Mucosa of stomach (tissue), 1 donor: ENCODE measurements at regions not wholly inside any gene's neighbourhood (a gene's known extent, or its start where the extent isn't known, plus 50 kb on each side); places are given as distances from the start of the nearest gene placed in this dataset.
A peak's percentile ranks its signal among the peaks of the same experiment; 100 is the strongest.

Experiments used
- H3K27me3 ChIP-seq: one replicate; pipeline ENCODE4 v1.7.0; 2013; ENCODE audit warnings: mild to moderate bottlenecking, low read length; ENCODE audit not compliant: control insufficient read depth, insufficient read depth
- H3K36me3 ChIP-seq: one replicate; pipeline ENCODE4 v1.7.0; 2013; ENCODE audit warnings: low read length; ENCODE audit not compliant: control insufficient read depth, insufficient read depth
- H3K4me1 ChIP-seq: one replicate; pipeline ENCODE4 v1.7.0; 2013; ENCODE audit warnings: mild to moderate bottlenecking, low read length; ENCODE audit not compliant: control insufficient read depth, insufficient read depth
- H3K4me3 ChIP-seq: one replicate; pipeline ENCODE4 v1.7.0; 2013; ENCODE audit warnings: low read length
- H3K9ac ChIP-seq: one replicate; pipeline ENCODE4 v1.7.0; 2013; ENCODE audit warnings: mild to moderate bottlenecking, low read length, moderate library complexity
- H3K9me3 ChIP-seq: one replicate; pipeline ENCODE4 v1.7.0; 2013; ENCODE audit warnings: mild to moderate bottlenecking, low read length, moderate library complexity; ENCODE audit not compliant: control insufficient read depth
- donor health status: Pancreatic carcinoma.

- no peaks in the 10 kb centered on the region for H3K36me3 ChIP-seq
- no peak overlapping the region for H3K9ac ChIP-seq
- H3K4me1 ChIP-seq, result peaks cover 8% of the 10 kb centered on the region
- H3K27me3 ChIP-seq, result no peaks in the 10 kb centered on the region
- H3K4me3 ChIP-seq, result no peak overlapping the region
- no peaks in the 10 kb centered on the region for H3K9me3 ChIP-seq
Measured at GRCh38 chr10:120989996-120990598, 138.9 kb downstream of the WDR11 start.

- Histone ChIP-seq H3K9ac (no peak overlapping the region), H3K36me3 (no peaks in the 10 kb centered on the region), H3K4me3 (no peak overlapping the region), H3K9me3 (no peaks in the 10 kb centered on the region), H3K4me1 (peaks cover 13% of the 10 kb centered on the region), H3K27me3 (no peaks in the 10 kb centered on the region)
Measured at GRCh38 chr10:120990831-120991230, 139.7 kb downstream of the WDR11 start.

DNA sequence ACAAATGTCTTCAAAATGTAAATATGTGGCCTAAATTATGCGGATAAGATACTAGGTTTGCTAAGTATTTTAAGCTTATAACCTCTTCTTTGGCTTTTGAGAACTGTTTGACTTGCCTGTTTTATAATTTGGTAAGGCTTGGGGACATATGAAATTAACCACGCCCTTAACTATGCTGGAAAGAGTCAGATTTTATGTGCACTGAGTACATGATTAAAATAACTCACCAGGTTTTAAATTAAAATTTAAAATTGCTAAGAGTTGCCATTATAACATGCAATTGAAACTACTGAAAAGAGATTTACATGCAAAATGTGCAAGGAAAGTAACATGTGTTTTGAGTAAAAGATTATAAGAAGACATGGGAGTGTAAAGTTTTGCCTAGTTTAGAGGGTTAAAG is 141.9 kb downstream of the WDR11 start:
- H3K36me3 ChIP-seq, result no peaks in the 10 kb centered on the region
- H3K4me3 ChIP-seq, result no peak overlapping the region
- H3K9me3 ChIP-seq, result no peaks in the 10 kb centered on the region
- no peaks in the 10 kb centered on the region for H3K27me3 ChIP-seq
- no peak overlapping the region for H3K9ac ChIP-seq
- peaks cover 30% of the 10 kb centered on the region for H3K4me1 ChIP-seq

GRCh38 chr10:120995768-120996167 is 144.6 kb downstream of the WDR11 start:
- H3K4me3 ChIP-seq, result peak overlapping the region; percentile 45
- H3K27me3 ChIP-seq, result no peaks in the 10 kb centered on the region
- H3K9ac ChIP-seq, result peak overlapping the region; percentile 54
- no peaks in the 10 kb centered on the region for H3K9me3 ChIP-seq
- H3K36me3 ChIP-seq, result no peaks in the 10 kb centered on the region
- peaks cover 37% of the 10 kb centered on the region for H3K4me1 ChIP-seq

- Histone ChIP-seq H3K4me3 (peak overlapping the region; percentile 45), H3K36me3 (no peaks in the 10 kb centered on the region), H3K9ac (peak overlapping the region; percentile 54), H3K27me3 (no peaks in the 10 kb centered on the region), H3K4me1 (peaks cover 38% of the 10 kb centered on the region), H3K9me3 (no peaks in the 10 kb centered on the region)
Measured at GRCh38 chr10:120996456-120997034, 145.4 kb downstream of the WDR11 start.

GRCh38 chr10:120997313-120997712 is 146.2 kb downstream of the WDR11 start:
- H3K4me3 ChIP-seq, result no peak overlapping the region
- H3K9ac ChIP-seq, result no peak overlapping the region
- peaks cover 46% of the 10 kb centered on the region for H3K4me1 ChIP-seq
- H3K36me3 ChIP-seq, result no peaks in the 10 kb centered on the region
- H3K27me3 ChIP-seq, result no peaks in the 10 kb centered on the region
- no peaks in the 10 kb centered on the region for H3K9me3 ChIP-seq

DNA sequence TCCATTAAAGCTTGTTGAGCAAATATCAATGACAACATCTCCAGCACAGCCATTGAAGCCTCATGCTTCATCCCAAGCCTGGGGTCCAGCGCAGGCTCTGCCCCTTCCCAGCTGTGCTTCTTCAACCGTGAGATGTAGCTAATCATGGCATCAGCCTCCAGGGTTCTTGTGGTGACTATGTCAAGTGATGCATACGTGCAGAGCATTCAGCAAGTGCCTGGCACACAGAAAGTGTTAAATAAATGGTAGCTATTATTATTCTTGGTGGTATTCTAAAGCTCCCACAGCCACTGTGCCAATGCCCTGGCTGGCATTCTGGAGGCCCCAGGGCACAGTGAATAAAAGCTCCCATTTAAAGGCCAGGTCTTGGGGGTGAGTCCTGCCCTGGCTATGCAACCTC is 146.6 kb downstream of the WDR11 start:
- Histone ChIP-seq H3K4me3 (no peak overlapping the region), H3K27me3 (no peaks in the 10 kb centered on the region), H3K4me1 (peaks cover 50% of the 10 kb centered on the region), H3K36me3 (no peaks in the 10 kb centered on the region), H3K9me3 (no peaks in the 10 kb centered on the region), H3K9ac (no peak overlapping the region)

DNA sequence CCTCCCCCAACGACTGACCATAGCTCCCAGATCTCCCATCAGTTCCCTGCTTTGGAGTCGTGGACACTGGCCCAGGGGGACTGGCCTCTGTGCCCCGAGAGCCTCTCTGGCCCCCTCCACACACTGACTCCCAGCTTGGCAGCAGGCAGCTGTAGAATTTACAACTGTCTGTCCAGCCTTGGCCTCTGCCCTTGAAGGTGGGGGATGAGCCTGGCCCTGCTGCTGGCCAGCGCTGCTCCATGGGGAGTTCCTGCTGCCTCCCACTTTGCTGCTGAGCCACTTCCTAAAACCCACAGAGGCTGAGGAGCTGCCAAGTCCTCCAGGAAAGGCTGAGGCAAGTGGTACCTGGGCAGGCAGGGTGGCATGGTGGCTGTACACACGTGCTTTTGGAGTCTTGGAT is 147.1 kb downstream of the WDR11 start:
- H3K4me1 ChIP-seq, result peaks cover 55% of the 10 kb centered on the region
- no peak overlapping the region for H3K4me3 ChIP-seq
- H3K36me3 ChIP-seq, result no peaks in the 10 kb centered on the region
- no peak overlapping the region for H3K9ac ChIP-seq
- H3K27me3 ChIP-seq, result no peaks in the 10 kb centered on the region
- no peaks in the 10 kb centered on the region for H3K9me3 ChIP-seq

- no peak overlapping the region for H3K4me3 ChIP-seq
- H3K4me1 ChIP-seq, result peaks cover 56% of the 10 kb centered on the region
- H3K9ac ChIP-seq, result no peak overlapping the region
- H3K36me3 ChIP-seq, result no peaks in the 10 kb centered on the region
- H3K9me3 ChIP-seq, result no peaks in the 10 kb centered on the region
- H3K27me3 ChIP-seq, result no peaks in the 10 kb centered on the region
Measured at GRCh38 chr10:120998782-120999285, 147.7 kb downstream of the WDR11 start.

GRCh38 chr10:120999868-121000267 is 148.7 kb downstream of the WDR11 start:
- Histone ChIP-seq H3K36me3 (no peaks in the 10 kb centered on the region), H3K9ac (no peak overlapping the region), H3K9me3 (no peaks in the 10 kb centered on the region), H3K4me3 (no peak overlapping the region), H3K4me1 (peaks cover 55% of the 10 kb centered on the region), H3K27me3 (no peaks in the 10 kb centered on the region)

DNA sequence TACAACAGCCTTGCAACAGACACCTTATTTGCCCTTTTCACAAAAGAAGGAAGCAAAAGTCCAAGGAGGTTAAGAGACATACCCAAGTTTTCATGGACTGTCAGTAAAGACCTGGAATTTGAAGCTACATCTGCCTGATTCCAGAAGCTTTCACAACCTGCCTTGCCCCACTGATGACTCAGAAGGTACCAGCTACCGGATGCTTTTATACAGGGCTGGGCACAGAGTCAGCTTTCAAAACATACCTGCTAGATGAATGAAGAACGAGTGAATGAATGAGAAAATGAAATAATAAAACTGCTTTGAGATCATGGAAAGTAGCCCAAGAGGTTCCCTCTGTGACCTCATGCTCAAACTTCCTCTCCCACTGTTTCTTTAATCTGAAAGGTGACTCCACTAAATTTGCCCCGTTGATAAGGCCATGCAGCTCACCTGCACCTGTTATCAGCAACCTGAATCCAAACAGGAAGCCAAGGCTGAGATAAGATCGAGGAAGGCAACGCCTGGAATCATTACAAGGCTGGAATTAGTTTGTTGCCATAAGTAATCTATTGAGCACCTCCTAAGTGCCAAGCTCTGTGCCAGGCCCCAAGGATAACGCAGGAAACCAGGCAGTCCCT is 151.5 kb downstream of the WDR11 start:
- H3K4me1 ChIP-seq, result peaks cover 29% of the 10 kb centered on the region
- H3K4me3 ChIP-seq, result no peak overlapping the region
- peaks cover 8% of the 10 kb centered on the region for H3K9me3 ChIP-seq
- no peaks in the 10 kb centered on the region for H3K27me3 ChIP-seq
- no peak overlapping the region for H3K9ac ChIP-seq
- no peaks in the 10 kb centered on the region for H3K36me3 ChIP-seq

GRCh38 chr10:121005948-121006587 is 154.9 kb downstream of the WDR11 start:
- H3K27me3 ChIP-seq, result no peaks in the 10 kb centered on the region
- peaks cover 8% of the 10 kb centered on the region for H3K9me3 ChIP-seq
- no peaks in the 10 kb centered on the region for H3K36me3 ChIP-seq
- no peak overlapping the region for H3K9ac ChIP-seq
- no peak overlapping the region for H3K4me3 ChIP-seq
- peaks cover 19% of the 10 kb centered on the region for H3K4me1 ChIP-seq
